Choroid plexus epithelial cell (primary cell): ENCODE measurements at regions not wholly inside any gene's neighbourhood (a gene's known extent, or its start where the extent isn't known, plus 50 kb on each side); places are given as distances from the start of the nearest gene placed in this dataset.
A peak's percentile ranks its signal among the peaks of the same experiment; 100 is the strongest.

Experiments
- DNase-seq: peaks from one replicate; pipeline ENCODE4 v3.0.0-alpha.2; 2010; ENCODE audit warnings: low read depth
- H3K4me3 ChIP-seq: 2 replicates; pipeline ENCODE4 v1.5.1; 2011; ENCODE audit warnings: low read depth, mild to moderate bottlenecking, control low read depth, low read length, moderate library complexity
- TF ChIP-seq, protein P1 (sequence below): conservative IDR thresholded peaks from 2 replicates; pipeline ENCODE4 v1.5.1; 2011; ENCODE audit warnings: low read depth, mild to moderate bottlenecking, control low read depth, inconsistent platforms, low read length, moderate library complexity

DNA sequence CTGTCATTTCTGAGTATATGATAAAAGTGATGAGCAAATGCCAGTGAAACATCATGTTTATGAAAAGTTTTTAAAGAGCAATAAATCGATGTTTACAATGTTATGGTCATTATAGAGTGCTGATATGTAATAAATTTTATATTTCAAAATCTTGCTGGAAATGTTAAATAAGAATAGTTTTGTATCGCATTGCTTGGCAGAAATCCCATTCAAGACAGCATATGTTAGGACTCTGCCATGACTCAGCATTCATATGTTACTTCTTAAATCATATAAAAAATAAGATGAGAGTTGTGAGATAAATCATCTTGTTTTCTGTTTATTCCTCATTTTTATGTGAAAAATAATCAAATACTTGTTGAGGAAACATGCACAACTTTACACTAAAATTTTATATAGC is 949.9 kb upstream of the NRXN1 start:
- DNase-seq: peak; percentile 73
- TF ChIP-seq, protein P1, sequence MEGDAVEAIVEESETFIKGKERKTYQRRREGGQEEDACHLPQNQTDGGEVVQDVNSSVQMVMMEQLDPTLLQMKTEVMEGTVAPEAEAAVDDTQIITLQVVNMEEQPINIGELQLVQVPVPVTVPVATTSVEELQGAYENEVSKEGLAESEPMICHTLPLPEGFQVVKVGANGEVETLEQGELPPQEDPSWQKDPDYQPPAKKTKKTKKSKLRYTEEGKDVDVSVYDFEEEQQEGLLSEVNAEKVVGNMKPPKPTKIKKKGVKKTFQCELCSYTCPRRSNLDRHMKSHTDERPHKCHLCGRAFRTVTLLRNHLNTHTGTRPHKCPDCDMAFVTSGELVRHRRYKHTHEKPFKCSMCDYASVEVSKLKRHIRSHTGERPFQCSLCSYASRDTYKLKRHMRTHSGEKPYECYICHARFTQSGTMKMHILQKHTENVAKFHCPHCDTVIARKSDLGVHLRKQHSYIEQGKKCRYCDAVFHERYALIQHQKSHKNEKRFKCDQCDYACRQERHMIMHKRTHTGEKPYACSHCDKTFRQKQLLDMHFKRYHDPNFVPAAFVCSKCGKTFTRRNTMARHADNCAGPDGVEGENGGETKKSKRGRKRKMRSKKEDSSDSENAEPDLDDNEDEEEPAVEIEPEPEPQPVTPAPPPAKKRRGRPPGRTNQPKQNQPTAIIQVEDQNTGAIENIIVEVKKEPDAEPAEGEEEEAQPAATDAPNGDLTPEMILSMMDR: no peak
- no peak overlapping the region for H3K4me3 ChIP-seq

GRCh38 chr2:51976623-51977022 is 944.7 kb upstream of the NRXN1 start:
- no peak overlapping the region for H3K4me3 ChIP-seq
- no peak for DNase-seq
- TF ChIP-seq, protein P1: no peak

GRCh38 chr2:51971136-51971535 is 939.2 kb upstream of the NRXN1 start:
- DNase-seq: no peak
- TF ChIP-seq, protein P1: no peak
- no peak overlapping the region for H3K4me3 ChIP-seq

DNA sequence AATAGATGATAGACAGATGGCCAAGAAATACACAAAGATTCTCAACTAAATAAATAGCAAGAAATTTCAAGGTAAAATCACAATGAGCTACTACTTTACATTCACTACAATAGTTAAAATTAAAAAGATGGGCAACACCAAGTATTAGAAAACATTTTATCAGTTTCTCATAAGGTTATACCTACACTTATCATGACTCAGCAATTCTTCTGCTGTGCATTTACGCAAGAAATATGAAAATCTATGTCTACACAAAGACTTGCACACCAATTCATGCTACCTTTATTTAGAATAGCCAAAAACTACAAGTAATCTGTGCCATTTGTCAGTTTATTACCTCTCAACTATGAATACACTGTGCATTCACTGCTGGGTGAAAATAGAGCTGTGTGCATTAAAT is 937.4 kb upstream of the NRXN1 start:
- no peak for DNase-seq
- TF ChIP-seq, protein P1: no peak
- H3K4me3 ChIP-seq: no peak overlapping the region

GRCh38 chr2:51960841-51961335 is 929.0 kb upstream of the NRXN1 start:
- no peak overlapping the region for H3K4me3 ChIP-seq
- TF ChIP-seq, protein P1: no peak
- DNase-seq: no peak

DNA sequence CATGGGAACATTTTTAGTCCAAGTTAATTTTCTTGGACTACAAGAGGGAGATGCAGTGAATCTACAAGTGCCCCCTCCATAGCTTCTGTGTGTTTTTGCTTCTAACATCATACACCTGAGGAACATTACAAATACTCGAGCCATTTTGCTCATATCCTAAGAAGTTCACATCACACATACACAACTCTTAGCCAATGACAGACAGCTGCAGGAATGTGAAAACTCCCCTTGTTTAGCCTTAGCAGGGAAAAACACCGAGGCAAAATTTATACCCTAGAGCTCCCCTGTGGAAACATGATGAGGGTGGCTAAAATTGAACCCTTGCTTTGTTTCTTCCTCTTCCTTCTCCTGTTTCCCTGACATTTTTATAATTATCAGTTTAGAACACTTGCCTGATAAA is 928.3 kb upstream of the NRXN1 start:
- no peak for DNase-seq
- TF ChIP-seq, protein P1: no peak
- no peak overlapping the region for H3K4me3 ChIP-seq

DNA sequence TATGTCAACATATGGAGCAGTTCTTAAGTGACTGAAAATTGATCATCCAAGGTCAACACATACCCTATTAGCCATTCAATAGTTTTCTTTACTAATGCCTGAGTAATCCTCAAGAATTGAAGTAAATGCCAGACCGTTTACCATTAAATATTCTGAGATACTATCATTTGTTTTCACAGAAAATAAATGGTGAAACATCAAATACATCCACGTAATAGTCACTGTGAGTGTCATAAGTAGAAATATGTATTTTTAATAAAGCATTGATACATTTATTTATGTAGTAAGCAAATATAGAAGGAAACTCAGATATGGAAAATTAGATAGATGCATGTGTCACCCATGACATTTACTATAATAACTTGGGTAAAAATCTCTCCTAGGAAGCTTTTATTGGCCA is 927.8 kb upstream of the NRXN1 start:
- TF ChIP-seq, protein P1: no peak
- H3K4me3 ChIP-seq: no peak overlapping the region
- no peak for DNase-seq
